ENCODE measurements at regions not wholly inside any gene's neighbourhood (a gene's known extent, or its start where the extent isn't known, plus 50 kb on each side); places are given as distances from the start of the nearest gene placed in this dataset.

- TF ChIP-seq ATF2 (CRISPR knock-in tag; IDR thresholded peaks at IDR 0.05; ENCODE audit: borderline replicate concordance, low read depth), result no peak
Measured at GRCh38 chr12:126858560-126858959, 1408.4 kb upstream of the TMEM132C start (continued).

GRCh38 chr12:126860210-126860609 is 1406.8 kb upstream of the TMEM132C start:
- ChIA-PET CTCF (no interaction called here), POLR2A (no interaction called here)
- peaks cover 73% of the 10 kb centered on the region for H3K9me3 Mint-ChIP-seq
- no peak for ATAC-seq
- peaks cover 10% of the 10 kb centered on the region for H3K27me3 Mint-ChIP-seq (ENCODE audit: low read depth)
- TF ChIP-seq EMX1 (CRISPR knock-in tag; IDR thresholded peaks at IDR 0.05) (no peak), NFYB (CRISPR knock-in tag; conservative IDR thresholded peaks at IDR 0.05; ENCODE audit: low read depth) (no peak), USF2 (CRISPR knock-in tag; IDR thresholded peaks at IDR 0.05) (no peak), HMGXB4 (CRISPR knock-in tag; IDR thresholded peaks at IDR 0.05) (no peak), FOXK1 (CRISPR knock-in tag; IDR thresholded peaks at IDR 0.05) (no peak)
- H3K27ac Mint-ChIP-seq, result no peak overlapping the region
- no peak for DNase-seq (ENCODE audit: low spot score)
- peaks cover 73% of the 10 kb centered on the region for H3K36me3 Mint-ChIP-seq
- no peak overlapping the region for H3K4me3 Mint-ChIP-seq
- no peaks in the 10 kb centered on the region for H3K4me1 Mint-ChIP-seq

GRCh38 chr12:126862500-126862899 is 1404.5 kb upstream of the TMEM132C start:
- no peak for DNase-seq (ENCODE audit: low spot score)
- CTCF ChIA-PET, result no interaction called here
- no peak overlapping the region for H3K27ac Mint-ChIP-seq
- no peaks in the 10 kb centered on the region for H3K4me1 Mint-ChIP-seq
- peaks cover 65% of the 10 kb centered on the region for H3K9me3 Mint-ChIP-seq
- peaks cover 64% of the 10 kb centered on the region for H3K36me3 Mint-ChIP-seq
- peaks cover 13% of the 10 kb centered on the region for H3K27me3 Mint-ChIP-seq (ENCODE audit: low read depth)
- H3K4me3 Mint-ChIP-seq, result no peak overlapping the region
- no peak for ATAC-seq
- POLR2A ChIA-PET, result no interaction called here
- no peak for TF ChIP-seq ZBTB43 (CRISPR knock-in tag; IDR thresholded peaks at IDR 0.05)
- no peak for TF ChIP-seq OVOL2 (CRISPR knock-in tag; IDR thresholded peaks at IDR 0.05; ENCODE audit: borderline replicate concordance)
- no peak for TF ChIP-seq ELF4 (CRISPR knock-in tag; IDR thresholded peaks at IDR 0.05; ENCODE audit: low read depth)
- no peak for TF ChIP-seq CTCF (IDR thresholded peaks at IDR 0.05)
- no peak for TF ChIP-seq ATF1 (CRISPR knock-in tag; IDR thresholded peaks at IDR 0.05)
- TF ChIP-seq USF1 (CRISPR knock-in tag; IDR thresholded peaks at IDR 0.05), result no peak
- TF ChIP-seq SOX15 (CRISPR knock-in tag; IDR thresholded peaks at IDR 0.05), result no peak
- no peak for TF ChIP-seq STAT6 (CRISPR knock-in tag; conservative IDR thresholded peaks at IDR 0.05; ENCODE audit: low read depth)
- no peak for TF ChIP-seq FOXJ3 (CRISPR knock-in tag; IDR thresholded peaks at IDR 0.05; ENCODE audit: borderline replicate concordance)
- TF ChIP-seq NR2C2 (CRISPR knock-in tag; IDR thresholded peaks at IDR 0.05), result no peak
- no peak for TF ChIP-seq ZNF416 (CRISPR knock-in tag; IDR thresholded peaks at IDR 0.05)
- no peak for TF ChIP-seq MYBL2 (CRISPR knock-in tag; IDR thresholded peaks at IDR 0.05)
- no peak for TF ChIP-seq ERG (CRISPR knock-in tag; IDR thresholded peaks at IDR 0.05)
- no peak for TF ChIP-seq CDX4 (CRISPR knock-in tag; IDR thresholded peaks at IDR 0.05; ENCODE audit: borderline replicate concordance)
- TF ChIP-seq JUN (CRISPR knock-in tag; IDR thresholded peaks at IDR 0.05), result no peak
- TF ChIP-seq FOXK1 (CRISPR knock-in tag; IDR thresholded peaks at IDR 0.05), result no peak
- TF ChIP-seq MXD4 (CRISPR knock-in tag; IDR thresholded peaks at IDR 0.05; ENCODE audit: borderline replicate concordance), result no peak
